ENCODE measurements at regions not wholly inside any gene's neighbourhood (a gene's known extent, or its start where the extent isn't known, plus 50 kb on each side); places are given as distances from the start of the nearest gene placed in this dataset.
"Not testable (repeated sequence)": the region's sequence is repeated elsewhere in the genome, so short reads cannot be mapped to it uniquely, and the experiment has no call there.

DNA sequence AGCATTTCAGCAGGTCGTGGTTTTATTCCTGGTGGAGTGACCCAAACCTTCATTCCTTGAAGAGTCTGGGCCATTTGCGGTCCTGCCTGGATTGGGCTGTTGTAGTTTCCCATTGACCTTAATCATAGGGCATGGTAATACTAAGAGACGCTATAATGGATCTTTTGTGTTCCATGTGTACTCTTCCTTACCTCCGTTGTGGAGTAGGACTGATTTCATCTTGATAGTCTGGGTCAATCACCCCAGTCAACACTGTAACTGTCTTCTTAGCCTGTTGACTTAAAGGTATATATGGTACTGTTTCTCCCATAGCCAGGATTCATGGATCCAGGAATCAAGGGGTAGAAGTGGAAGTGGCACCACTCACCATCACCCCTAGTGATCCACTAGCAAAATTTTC lies 643.6 kb downstream of the PLOD2 start:
- not testable (repeated sequence) for H3K27ac ChIP-seq (ENCODE audit: low read depth, low read length); H3K36me3 ChIP-seq (ENCODE audit: control insufficient read depth in 3 of 3, insufficient read depth in 3 of 3, low read length in 3 of 3); H3K9ac ChIP-seq (ENCODE audit: low read depth in 1 of 3, low read length in 3 of 3); H3K9me3 ChIP-seq (ENCODE audit: control insufficient read depth in 3 of 3, low read length in 3 of 3); H3K4me1 ChIP-seq (ENCODE audit: control insufficient read depth in 3 of 3, insufficient read depth in 3 of 3, low read length in 3 of 3); H3K4me3 ChIP-seq (ENCODE audit: low read length in 3 of 3); H3K27me3 ChIP-seq (ENCODE audit: control insufficient read depth in 3 of 3, insufficient read depth in 3 of 3, low read length in 3 of 3)

DNA sequence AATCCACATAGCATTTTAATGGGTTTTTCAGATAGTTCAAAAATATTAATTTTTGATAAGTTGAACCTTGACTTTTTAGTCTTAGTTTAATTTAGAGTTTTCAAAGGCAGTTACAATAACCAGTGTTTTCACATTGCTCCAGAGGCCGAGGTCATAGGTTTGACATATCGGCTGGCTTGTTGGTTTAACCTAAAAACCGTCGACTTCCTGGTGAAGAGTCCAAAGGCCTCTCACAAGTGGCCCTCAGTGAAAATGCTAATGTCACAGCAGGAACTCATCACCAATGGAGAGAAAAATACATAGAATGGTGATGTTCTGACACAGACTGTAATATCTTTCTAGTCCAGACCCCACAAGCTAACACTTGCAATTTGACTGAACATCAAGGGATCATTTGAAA lies 642.3 kb downstream of the PLOD2 start:
- Histone ChIP-seq H3K4me3 (ENCODE audit: low read length in 3 of 3) (no peak overlapping the region), H3K36me3 (ENCODE audit: control insufficient read depth in 3 of 3, insufficient read depth in 3 of 3, low read length in 3 of 3) (no peaks in the 10 kb centered on the region), H3K4me1 (ENCODE audit: control insufficient read depth in 3 of 3, insufficient read depth in 3 of 3, low read length in 3 of 3) (no peaks in the 10 kb centered on the region), H3K9me3 (ENCODE audit: control insufficient read depth in 3 of 3, low read length in 3 of 3) (no peaks in the 10 kb centered on the region), H3K9ac (ENCODE audit: low read depth in 1 of 3, low read length in 3 of 3) (no peak overlapping the region), H3K27ac (ENCODE audit: low read depth, low read length) (no peak overlapping the region), H3K27me3 (ENCODE audit: control insufficient read depth in 3 of 3, insufficient read depth in 3 of 3, low read length in 3 of 3) (no peaks in the 10 kb centered on the region)

GRCh38 chr3:145519398-145520047 lies 641.5 kb downstream of the PLOD2 start:
- no peak overlapping the region for H3K9ac ChIP-seq (ENCODE audit: low read depth in 1 of 3, low read length in 3 of 3)
- no peaks in the 10 kb centered on the region for H3K4me1 ChIP-seq (ENCODE audit: control insufficient read depth in 3 of 3, insufficient read depth in 3 of 3, low read length in 3 of 3)
- no peaks in the 10 kb centered on the region for H3K27me3 ChIP-seq (ENCODE audit: control insufficient read depth in 3 of 3, insufficient read depth in 3 of 3, low read length in 3 of 3)
- no peak overlapping the region for H3K4me3 ChIP-seq (ENCODE audit: low read length in 3 of 3)
- H3K9me3 ChIP-seq (ENCODE audit: control insufficient read depth in 3 of 3, low read length in 3 of 3): no peaks in the 10 kb centered on the region
- no peaks in the 10 kb centered on the region for H3K36me3 ChIP-seq (ENCODE audit: control insufficient read depth in 3 of 3, insufficient read depth in 3 of 3, low read length in 3 of 3)
- H3K27ac ChIP-seq (ENCODE audit: low read depth, low read length): no peak overlapping the region

DNA sequence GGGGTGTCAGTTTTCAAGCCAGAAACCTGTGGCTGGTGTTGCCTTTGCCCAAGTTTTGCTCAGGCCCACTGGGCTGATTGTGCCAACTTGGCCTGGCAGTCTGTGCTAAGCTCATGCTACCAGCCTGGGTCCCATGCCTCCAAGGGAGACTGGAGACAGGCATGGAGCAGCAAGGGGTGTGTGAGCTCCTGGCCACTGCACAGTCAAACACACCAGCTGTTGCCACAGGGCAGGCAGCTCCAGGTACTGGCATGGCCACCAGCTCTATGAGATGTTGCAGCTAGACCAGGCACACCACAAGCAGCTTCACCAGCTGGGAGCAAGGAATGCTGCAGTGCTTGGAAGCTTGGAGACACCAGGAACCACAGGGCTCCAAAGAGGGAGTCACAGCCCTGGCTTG lies 638.8 kb downstream of the PLOD2 start:
- Histone ChIP-seq H3K27me3 (ENCODE audit: control insufficient read depth in 3 of 3, insufficient read depth in 3 of 3, low read length in 3 of 3) (no peaks in the 10 kb centered on the region), H3K9me3 (ENCODE audit: control insufficient read depth in 3 of 3, low read length in 3 of 3) (no peaks in the 10 kb centered on the region), H3K36me3 (ENCODE audit: control insufficient read depth in 3 of 3, insufficient read depth in 3 of 3, low read length in 3 of 3) (no peaks in the 10 kb centered on the region), H3K4me3 (ENCODE audit: low read length in 3 of 3) (no peak overlapping the region), H3K27ac (ENCODE audit: low read depth, low read length) (no peak overlapping the region), H3K4me1 (ENCODE audit: control insufficient read depth in 3 of 3, insufficient read depth in 3 of 3, low read length in 3 of 3) (no peaks in the 10 kb centered on the region), H3K9ac (ENCODE audit: low read depth in 1 of 3, low read length in 3 of 3) (no peak overlapping the region)

GRCh38 chr3:145522893-145523651 lies 637.9 kb downstream of the PLOD2 start:
- Histone ChIP-seq H3K9ac (ENCODE audit: low read depth in 1 of 3, low read length in 3 of 3) (no peak overlapping the region), H3K4me3 (ENCODE audit: low read length in 3 of 3) (no peak overlapping the region), H3K9me3 (ENCODE audit: control insufficient read depth in 3 of 3, low read length in 3 of 3) (no peaks in the 10 kb centered on the region), H3K27me3 (ENCODE audit: control insufficient read depth in 3 of 3, insufficient read depth in 3 of 3, low read length in 3 of 3) (no peaks in the 10 kb centered on the region), H3K36me3 (ENCODE audit: control insufficient read depth in 3 of 3, insufficient read depth in 3 of 3, low read length in 3 of 3) (no peaks in the 10 kb centered on the region), H3K4me1 (ENCODE audit: control insufficient read depth in 3 of 3, insufficient read depth in 3 of 3, low read length in 3 of 3) (no peaks in the 10 kb centered on the region), H3K27ac (ENCODE audit: low read depth, low read length) (no peak overlapping the region)

- Histone ChIP-seq H3K4me1 (ENCODE audit: control insufficient read depth in 3 of 3, insufficient read depth in 3 of 3, low read length in 3 of 3) (peaks cover 0 to 3% (median 0%) of the 10 kb centered on the region in 3 donors), H3K27ac (ENCODE audit: low read depth, low read length) (peak overlapping the region; percentile 53), H3K9ac (ENCODE audit: low read depth in 1 of 3, low read length in 3 of 3) (no peak overlapping the region), H3K36me3 (ENCODE audit: control insufficient read depth in 3 of 3, insufficient read depth in 3 of 3, low read length in 3 of 3) (no peaks in the 10 kb centered on the region), H3K9me3 (ENCODE audit: control insufficient read depth in 3 of 3, low read length in 3 of 3) (no peaks in the 10 kb centered on the region), H3K4me3 (ENCODE audit: low read length in 3 of 3) (no peak overlapping the region), H3K27me3 (ENCODE audit: control insufficient read depth in 3 of 3, insufficient read depth in 3 of 3, low read length in 3 of 3) (no peaks in the 10 kb centered on the region)
Measured at GRCh38 chr3:145531548-145531947, 629.4 kb downstream of the PLOD2 start.

DNA sequence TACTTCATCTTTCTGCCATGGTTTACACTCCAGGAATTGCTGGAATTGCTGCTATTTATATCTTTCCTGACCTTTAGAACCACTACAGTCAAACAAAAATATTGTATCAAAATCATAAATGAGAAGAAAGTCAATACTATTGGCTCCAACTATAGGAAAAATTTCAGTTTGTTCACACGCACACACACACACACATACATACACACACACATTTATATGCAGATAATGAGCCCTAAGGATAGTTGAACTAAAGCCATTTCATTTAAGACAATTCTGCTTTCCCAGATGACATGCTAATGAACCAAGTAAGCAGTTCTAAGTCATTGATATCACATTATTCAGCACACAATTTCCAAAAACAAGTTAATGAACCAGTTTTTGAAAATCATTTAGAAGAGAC lies 627.3 kb downstream of the PLOD2 start:
- Histone ChIP-seq H3K36me3 (ENCODE audit: control insufficient read depth in 3 of 3, insufficient read depth in 3 of 3, low read length in 3 of 3) (no peaks in the 10 kb centered on the region), H3K4me1 (ENCODE audit: control insufficient read depth in 3 of 3, insufficient read depth in 3 of 3, low read length in 3 of 3) (peaks cover 0 to 3% (median 0%) of the 10 kb centered on the region in 3 donors), H3K27ac (ENCODE audit: low read depth, low read length) (no peak overlapping the region), H3K4me3 (ENCODE audit: low read length in 3 of 3) (no peak overlapping the region), H3K9me3 (ENCODE audit: control insufficient read depth in 3 of 3, low read length in 3 of 3) (no peaks in the 10 kb centered on the region), H3K27me3 (ENCODE audit: control insufficient read depth in 3 of 3, insufficient read depth in 3 of 3, low read length in 3 of 3) (no peaks in the 10 kb centered on the region), H3K9ac (ENCODE audit: low read depth in 1 of 3, low read length in 3 of 3) (no peak overlapping the region)

DNA sequence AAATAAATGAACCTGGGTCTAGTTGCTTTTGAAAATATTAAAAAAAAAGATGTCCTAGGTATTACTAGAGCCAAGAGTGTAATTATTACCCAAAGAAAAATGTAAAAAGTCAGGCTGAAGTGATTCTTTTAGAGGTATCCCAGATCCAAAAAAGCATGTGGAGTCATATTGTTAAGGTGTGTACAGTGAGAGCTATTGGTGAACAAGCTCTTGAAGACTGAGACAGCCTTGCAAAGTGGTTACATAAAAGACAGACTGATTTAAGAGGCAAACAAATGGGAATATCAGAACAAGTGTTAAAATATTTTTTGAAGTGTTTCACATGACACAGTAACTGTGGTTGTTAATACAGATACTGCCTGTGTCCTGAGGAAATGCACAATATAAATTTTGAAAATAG lies 624.5 kb downstream of the PLOD2 start:
- no peak overlapping the region for H3K9ac ChIP-seq (ENCODE audit: low read depth in 1 of 3, low read length in 3 of 3)
- no peak overlapping the region for H3K27ac ChIP-seq (ENCODE audit: low read depth, low read length)
- no peaks in the 10 kb centered on the region for H3K36me3 ChIP-seq (ENCODE audit: control insufficient read depth in 3 of 3, insufficient read depth in 3 of 3, low read length in 3 of 3)
- H3K27me3 ChIP-seq (ENCODE audit: control insufficient read depth in 3 of 3, insufficient read depth in 3 of 3, low read length in 3 of 3): no peaks in the 10 kb centered on the region
- H3K9me3 ChIP-seq (ENCODE audit: control insufficient read depth in 3 of 3, low read length in 3 of 3): peaks cover 0 to 3% (median 0%) of the 10 kb centered on the region in 3 donors
- H3K4me3 ChIP-seq (ENCODE audit: low read length in 3 of 3): no peak overlapping the region
- H3K4me1 ChIP-seq (ENCODE audit: control insufficient read depth in 3 of 3, insufficient read depth in 3 of 3, low read length in 3 of 3): peaks cover 0 to 3% (median 0%) of the 10 kb centered on the region in 3 donors

- no peaks in the 10 kb centered on the region for H3K27me3 ChIP-seq (ENCODE audit: control insufficient read depth in 3 of 3, insufficient read depth in 3 of 3, low read length in 3 of 3)
- no peak overlapping the region for H3K4me3 ChIP-seq (ENCODE audit: low read length in 3 of 3)
- H3K27ac ChIP-seq (ENCODE audit: low read depth, low read length): no peak overlapping the region
- no peaks in the 10 kb centered on the region for H3K4me1 ChIP-seq (ENCODE audit: control insufficient read depth in 3 of 3, insufficient read depth in 3 of 3, low read length in 3 of 3)
- no peak overlapping the region for H3K9ac ChIP-seq (ENCODE audit: low read depth in 1 of 3, low read length in 3 of 3)
- H3K9me3 ChIP-seq (ENCODE audit: control insufficient read depth in 3 of 3, low read length in 3 of 3): no peaks in the 10 kb centered on the region
- no peaks in the 10 kb centered on the region for H3K36me3 ChIP-seq (ENCODE audit: control insufficient read depth in 3 of 3, insufficient read depth in 3 of 3, low read length in 3 of 3)
Measured at GRCh38 chr3:145550522-145550921, 610.5 kb downstream of the PLOD2 start.

- Histone ChIP-seq H3K27me3 (ENCODE audit: control insufficient read depth in 3 of 3, insufficient read depth in 3 of 3, low read length in 3 of 3) (no peaks in the 10 kb centered on the region), H3K27ac (ENCODE audit: low read depth, low read length) (no peak overlapping the region), H3K4me1 (ENCODE audit: control insufficient read depth in 3 of 3, insufficient read depth in 3 of 3, low read length in 3 of 3) (no peaks in the 10 kb centered on the region), H3K36me3 (ENCODE audit: control insufficient read depth in 3 of 3, insufficient read depth in 3 of 3, low read length in 3 of 3) (no peaks in the 10 kb centered on the region), H3K4me3 (ENCODE audit: low read length in 3 of 3) (no peak overlapping the region), H3K9me3 (ENCODE audit: control insufficient read depth in 3 of 3, low read length in 3 of 3) (peaks cover 0 to 2% (median 0%) of the 10 kb centered on the region in 3 donors), H3K9ac (ENCODE audit: low read depth in 1 of 3, low read length in 3 of 3) (no peak overlapping the region)
Measured at GRCh38 chr3:145557405-145557804, 603.6 kb downstream of the PLOD2 start.
